Hippocampal formation (tissue), 2 donors: ENCODE measurements at regions not wholly inside any gene's neighbourhood (a gene's known extent, or its start where the extent isn't known, plus 50 kb on each side); places are given as distances from the start of the nearest gene placed in this dataset.
"Not testable (repeated sequence)": the region's sequence is repeated elsewhere in the genome, so short reads cannot be mapped to it uniquely, and the experiment has no call there.

Experiments used
- DNase-seq, 2 donors: peaks; one replicate each; lab custom pipeline; 2025; lab: John Stamatoyannopoulos, UW

DNA sequence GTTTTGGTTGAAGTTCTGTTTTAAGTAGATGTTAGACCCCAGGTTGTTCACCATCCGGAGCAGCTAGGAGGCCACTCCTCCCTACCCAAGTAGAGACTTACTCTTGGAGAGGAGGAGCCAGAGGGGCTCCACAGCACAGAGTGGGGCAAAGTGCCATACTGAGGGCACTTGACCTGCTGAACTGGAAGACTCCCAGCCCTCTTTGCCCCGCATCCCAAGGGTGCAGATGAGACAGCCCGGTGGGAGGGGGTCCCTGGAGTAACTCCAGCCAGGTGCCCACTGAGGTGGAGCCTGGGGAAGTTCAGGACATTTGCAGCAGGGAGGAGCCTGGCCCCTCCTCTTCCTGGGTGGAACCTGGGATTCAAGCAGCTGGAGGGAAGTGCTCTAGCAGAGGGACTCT lies 102.1 kb upstream of the GPR6 start:
- DNase-seq: no peak

DNA sequence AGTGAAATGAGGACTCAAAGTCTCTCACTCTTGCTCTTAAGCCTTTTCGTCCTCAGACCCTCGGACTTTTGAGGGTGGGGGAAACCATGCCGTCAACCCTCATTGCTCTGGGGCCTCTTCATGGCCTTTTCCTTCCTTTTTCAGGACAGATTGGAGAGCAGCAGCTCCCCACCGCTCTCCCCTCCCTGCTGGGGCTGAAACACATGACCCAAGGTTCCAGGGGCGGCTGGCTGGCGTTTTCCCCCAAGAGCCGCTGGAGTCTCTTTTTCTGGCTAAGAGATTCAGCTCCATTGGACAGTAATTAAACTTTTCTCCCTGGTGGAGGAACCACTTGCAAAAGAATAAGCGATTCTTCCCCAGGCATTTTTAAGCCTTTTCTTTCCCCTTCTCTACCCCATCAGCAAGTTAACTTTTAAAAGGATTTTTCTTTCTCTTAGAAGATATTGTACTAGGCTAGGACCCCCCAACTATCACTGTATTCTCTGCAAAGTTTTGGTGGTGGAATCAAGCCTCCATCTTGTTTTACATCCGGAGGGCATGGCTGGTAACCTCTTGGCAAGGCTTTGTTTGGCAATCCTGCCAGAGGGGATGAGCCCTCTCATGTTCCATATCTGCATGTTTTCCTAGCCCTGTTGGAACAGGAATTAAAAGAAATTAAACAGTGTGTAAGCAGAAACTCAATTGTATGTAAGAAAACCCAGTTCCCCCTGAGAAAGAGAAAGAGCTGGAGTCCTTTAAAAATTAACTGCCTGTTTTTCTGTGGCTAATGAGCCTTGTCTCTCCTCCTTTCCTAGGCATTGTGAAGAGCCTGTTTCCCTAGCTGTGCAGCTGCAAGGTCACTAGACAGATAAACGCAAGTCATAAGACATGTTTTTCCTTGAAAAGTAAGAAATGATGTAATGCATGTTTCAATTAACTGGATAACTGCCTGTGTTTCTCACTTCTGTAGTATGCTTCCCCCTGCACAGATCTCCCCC lies 100.8 kb upstream of the GPR6 start:
- DNase-seq: no peak

DNA sequence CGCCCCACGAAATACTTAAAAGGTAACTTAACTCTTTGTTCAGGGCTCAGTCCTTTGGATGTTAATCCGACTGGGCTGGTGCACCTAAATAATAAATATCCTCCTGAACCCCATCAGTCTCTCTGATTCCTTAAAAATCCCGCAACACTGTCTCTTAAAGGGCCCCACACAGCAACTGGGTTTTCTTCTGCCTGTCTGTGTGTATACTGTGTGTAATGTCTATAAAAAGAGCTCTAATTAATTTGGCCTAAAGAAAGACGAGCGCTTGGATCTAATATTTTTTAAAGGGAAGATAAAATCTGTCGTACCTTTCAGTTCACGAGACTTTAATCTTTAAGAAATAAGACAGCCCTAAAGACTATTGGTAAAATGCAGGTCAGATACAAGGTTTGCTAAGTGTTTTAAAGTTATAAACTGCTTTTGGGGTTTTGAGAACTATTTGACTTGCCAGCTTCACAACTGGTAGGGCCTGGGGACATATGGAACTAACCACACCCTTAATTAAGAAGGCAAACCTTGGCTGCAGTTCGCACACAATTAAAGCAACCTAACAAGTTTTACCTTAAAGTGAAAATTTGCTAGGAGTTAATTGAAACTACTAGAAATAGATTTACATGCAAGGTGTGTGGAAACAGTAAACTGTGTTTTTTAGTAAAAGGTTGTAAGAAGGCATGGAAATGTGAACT lies 100.0 kb upstream of the GPR6 start:
- not testable (repeated sequence) for DNase-seq

DNA sequence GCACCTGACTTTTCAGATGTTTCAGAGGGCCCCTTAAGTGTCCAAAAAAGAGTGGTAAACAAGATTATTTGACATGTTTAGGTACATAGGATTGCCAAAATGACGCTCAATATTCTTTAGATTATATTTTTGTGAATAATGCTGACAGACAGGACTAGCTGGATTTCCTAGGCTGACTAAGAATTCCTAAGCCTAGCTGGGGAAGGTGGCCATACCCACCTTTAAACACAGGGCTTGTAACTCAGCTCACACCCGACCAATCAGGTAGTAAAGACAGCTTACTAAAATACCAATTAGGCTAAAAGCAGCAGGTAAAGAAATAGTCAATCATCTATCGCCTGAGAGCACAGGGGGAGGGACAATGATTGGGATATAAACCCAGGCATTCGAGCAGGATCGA lies 99.0 kb upstream of the GPR6 start:
- not testable (repeated sequence) for DNase-seq

GRCh38 chr6:109879521-109879920 lies 98.6 kb upstream of the GPR6 start:
- DNase-seq: no peak

DNA sequence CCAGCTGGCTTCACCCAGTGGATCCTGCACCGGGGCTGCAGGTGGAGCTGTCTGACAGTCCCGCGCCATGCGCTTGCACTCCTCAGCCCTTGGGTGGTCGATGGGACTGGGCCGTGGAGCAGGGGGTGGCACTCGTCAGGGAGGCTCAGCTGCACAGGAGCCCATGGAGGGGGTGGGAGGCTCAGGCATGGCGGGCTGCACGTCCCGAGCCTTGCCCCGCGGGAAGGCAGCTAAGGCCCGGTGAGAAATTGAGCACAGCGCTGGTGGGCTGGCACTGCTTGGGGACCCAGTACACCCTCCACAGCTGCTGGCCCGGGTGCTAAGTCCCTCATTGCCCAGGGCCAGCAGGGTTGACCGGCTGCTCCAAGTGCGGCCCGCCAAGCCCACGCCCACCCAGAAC lies 97.0 kb upstream of the GPR6 start:
- DNase-seq: not testable (repeated sequence)

DNA sequence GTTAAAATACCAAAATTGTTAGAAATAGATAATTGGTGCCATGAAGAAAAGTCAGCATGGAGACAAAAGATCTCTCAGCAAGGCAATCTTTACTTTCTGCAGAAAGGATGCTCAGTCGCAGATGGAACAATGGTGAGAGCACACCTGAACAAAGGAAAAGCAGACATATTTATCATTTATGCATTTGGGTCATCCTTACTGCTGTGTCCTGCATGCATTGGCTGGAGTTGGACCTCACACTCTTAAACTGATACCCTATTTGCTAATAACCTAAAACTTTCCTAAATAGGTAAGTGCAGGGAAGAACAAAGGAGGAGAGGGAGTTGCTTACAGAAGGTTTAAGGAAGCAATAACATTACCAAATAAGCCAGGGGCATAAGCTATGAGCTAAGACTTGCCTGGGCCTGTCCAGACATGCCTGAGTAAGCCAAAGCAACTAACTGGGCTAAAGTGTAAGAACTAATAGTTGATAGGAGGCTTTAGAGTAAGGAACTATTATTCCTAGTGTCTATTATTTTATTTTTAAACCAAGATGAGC lies 96.1 kb upstream of the GPR6 start:
- DNase-seq: not testable (repeated sequence)

DNA sequence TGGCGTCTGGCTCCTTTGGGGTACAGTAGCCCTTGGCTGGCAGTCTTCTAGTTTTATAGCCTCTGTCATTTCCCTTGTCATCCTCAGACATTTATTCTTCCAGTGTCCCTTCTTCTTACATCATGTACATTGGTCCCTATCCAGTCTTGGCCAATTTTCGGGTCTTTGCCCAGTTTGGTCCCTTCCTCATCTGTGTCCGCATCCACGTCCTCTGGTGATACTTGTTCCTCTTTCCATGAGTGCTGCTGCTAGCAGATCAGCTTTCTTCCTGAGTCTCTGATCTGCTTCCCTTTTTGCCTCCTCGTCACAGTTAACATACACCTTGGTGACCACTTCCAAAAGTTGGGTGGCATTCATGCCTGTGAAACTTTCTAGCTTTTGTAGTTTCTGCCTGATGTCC lies 86.2 kb upstream of the GPR6 start:
- peak in 1 of 2 donors; percentile 10 for DNase-seq

DNA sequence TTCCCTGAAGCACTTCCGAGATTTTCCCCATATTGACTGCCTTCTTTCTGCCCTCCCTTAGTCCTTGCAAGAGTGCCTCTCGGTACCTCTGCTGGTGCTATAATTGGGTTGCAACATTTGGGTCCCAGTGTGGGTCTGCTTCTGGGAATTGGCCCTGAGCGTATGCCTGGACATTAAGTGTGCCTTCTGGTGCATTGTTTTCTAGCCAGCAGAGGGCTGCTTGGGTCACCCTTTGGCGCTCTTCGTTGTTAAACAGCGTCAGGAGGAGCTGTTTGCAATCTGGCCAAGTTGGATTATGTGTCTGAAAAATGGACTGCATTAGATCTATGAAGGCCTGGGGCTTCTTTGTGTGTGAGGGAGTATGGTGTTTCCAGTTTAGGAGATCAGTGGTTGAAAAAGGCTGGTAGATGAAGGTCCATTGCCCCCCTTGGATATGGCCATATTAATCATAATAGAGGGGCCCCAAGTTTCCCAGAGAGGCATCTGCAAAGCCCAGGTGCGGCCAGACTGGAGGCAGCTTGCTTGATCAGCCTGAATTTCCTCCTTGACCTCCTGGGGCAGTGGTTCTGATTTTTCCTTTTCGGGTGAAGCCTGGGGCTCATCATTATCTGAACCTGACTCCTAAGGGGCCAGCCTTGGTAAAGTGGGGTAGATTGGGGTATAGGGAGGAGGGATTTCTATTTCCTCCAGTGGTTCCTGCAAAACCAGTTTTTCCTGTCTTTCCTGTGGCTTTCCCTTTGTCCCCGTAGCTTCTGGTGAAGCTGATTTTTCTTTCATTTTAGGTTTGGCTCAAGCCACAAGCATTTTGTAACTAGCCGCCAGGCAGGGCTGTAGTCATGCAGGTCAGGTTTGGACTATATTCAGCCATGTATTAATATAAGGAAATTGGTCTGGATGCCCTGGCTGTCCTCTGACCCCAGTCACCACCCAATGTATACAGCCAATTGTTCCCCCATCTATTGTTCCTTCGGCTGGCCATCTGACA lies 85.4 kb upstream of the GPR6 start:
- no peak for DNase-seq

DNA sequence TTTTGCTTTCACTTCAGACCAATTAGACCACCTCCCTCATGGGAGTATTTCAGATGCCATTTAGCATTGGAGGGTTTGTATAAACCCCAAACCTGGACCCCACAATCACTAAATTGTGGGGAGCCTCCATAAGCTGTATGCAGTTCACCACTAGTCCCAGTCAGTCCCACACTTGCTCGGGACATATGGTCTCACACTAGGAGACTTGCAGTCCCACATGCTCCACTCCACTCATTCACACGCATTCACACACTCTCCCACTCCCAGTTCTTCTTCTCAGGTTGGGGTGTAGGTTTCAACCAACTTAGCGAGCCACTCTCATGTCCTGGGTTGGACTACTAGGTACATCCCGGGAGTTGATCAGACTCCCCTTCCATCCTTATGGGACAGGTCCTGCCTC lies 84.5 kb upstream of the GPR6 start:
- DNase-seq: no peak

- DNase-seq: no peak
Observed at GRCh38 chr6:109894181-109894580, 83.9 kb upstream of the GPR6 start.

DNA sequence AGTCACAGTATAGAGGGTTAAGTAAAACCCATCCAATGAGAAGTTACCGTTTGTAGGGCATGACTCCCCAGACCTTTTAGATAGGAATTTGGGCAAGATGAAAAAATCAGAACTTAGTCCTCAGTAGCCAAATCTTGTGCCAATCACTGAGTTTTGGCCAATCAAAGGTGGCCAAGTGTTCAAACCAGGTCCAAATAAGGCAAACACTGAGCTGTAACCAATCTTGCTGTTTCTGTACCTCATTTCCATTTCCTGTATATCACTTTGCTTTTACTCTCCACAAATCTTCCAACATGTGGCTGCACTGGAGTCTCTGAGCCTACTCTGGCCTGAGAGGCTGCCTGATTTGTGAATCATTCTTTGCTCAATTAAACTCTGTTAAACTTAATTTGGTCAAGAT lies 81.8 kb upstream of the GPR6 start:
- no peak for DNase-seq

GRCh38 chr6:109897025-109897424 lies 81.1 kb upstream of the GPR6 start:
- no peak for DNase-seq

DNA sequence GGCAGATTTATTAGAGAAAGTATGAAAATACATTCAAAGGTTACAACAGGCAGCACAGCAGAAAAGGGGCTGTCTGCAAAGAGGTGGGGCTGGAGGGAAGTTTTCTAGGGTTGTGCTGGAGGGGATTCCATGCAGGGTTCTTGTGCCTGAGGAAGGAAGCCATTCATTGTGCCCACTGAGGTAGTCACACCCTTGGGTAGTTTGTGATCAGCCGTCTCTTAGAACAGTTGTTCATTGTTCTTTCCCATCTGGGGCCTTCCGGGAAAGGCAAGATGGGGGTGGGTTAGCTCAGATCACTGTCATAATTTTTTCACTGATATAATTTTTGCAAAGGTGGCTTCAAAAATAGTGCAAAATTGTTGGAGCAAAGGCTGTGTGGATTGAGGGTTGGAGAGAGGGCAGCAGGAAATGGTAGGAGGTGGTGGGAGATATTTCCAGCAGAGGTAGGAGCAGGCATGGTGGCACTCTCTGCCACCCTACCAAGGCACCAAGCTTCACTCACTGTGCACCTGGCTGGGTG lies 80.5 kb upstream of the GPR6 start:
- no peak for DNase-seq

DNA sequence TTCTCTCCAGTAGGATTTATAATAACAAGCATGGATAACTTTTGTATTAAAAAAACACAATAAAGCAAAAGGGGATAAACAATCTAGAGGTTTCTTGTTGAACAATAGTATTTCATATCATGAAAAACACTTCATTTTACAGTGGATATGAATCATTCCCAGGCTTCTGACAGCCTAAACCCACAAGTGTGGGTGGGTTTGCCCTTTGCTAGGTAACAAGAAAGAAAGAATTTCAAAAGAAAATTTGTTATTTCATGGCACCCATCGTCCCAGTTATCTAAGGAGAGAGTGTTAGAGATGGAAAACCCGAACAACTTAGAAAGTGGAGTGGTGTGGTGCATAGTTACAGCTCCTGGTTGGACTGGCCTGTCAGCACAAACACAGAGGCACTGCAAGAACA lies 76.1 kb upstream of the GPR6 start:
- no peak for DNase-seq

GRCh38 chr6:109902870-109903269 lies 75.2 kb upstream of the GPR6 start:
- DNase-seq: no peak

- DNase-seq: no peak
Observed at GRCh38 chr6:109910571-109910970, 67.5 kb upstream of the GPR6 start.

- DNase-seq: no peak
Observed at GRCh38 chr6:109912118-109912517, 66.0 kb upstream of the GPR6 start.

DNA sequence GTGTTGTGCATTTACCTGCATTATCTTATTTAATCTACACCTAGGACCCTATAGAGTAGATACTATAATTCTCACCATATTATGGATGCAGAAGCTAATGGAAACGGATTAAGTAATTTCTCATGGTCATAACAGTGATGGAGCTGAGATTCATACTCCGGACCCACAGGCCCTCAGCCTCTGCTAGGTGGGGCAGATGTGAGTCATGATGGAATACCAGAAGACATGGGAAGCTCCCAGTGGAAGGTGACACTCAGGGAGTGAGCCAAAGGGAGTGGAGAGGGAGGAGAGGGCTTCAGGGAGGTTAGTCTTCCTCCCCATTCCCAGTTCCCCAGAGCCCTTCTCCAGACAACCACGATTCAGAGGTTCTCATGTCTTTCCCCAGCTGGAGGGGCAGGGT lies 65.2 kb upstream of the GPR6 start:
- no peak for DNase-seq

GRCh38 chr6:109915748-109916147 lies 62.4 kb upstream of the GPR6 start:
- not testable (repeated sequence) for DNase-seq

DNA sequence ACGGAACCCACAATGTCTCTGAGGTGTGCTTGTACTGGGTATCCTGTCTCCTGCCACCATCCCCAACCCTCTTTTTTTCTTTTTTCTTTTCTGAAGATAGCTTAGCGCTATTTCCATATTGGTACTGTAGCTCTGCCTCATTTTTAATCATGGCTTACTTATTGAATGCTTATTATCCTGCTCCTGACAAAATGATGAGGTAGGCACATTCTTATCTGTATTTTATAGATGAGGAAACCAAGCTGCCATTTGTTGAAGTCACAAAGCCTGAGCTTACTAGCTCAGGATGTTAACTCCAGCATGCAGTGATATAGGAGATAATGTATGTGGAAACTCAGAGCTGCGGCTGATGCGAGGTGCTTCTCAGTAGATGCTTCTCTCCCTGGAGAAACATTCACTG lies 61.4 kb upstream of the GPR6 start:
- no peak for DNase-seq
